AG04449 (cell line): ENCODE measurements at regions not wholly inside any gene's neighbourhood (a gene's known extent, or its start where the extent isn't known, plus 50 kb on each side); places are given as distances from the start of the nearest gene placed in this dataset.

ENCODE experiments used
- CTCF ChIA-PET: fragments of 350-600 bp; formaldehyde crosslinking; extraction: SDS; loops from one replicate; lab custom pipeline; 2021; ENCODE audit warnings: antibody characterized with exemption; lab: Yijun Ruan, JAX
- POLR2A ChIA-PET: fragments of 400-600, 350-600 bp; formaldehyde crosslinking; extraction: SDS; loops from one replicate; lab custom pipeline; 2020; ENCODE audit warnings: antibody characterized with exemption, inconsistent platforms; lab: Yijun Ruan, JAX
- DNase-seq: peaks from one replicate; pipeline ENCODE4 v3.0.0-alpha.2; 2010; ENCODE audit warnings: low read depth, low spot score
- H3K4me3 ChIP-seq: 2 replicates; pipeline ENCODE4 v1.5.1; 2011; ENCODE audit warnings: low read depth, mild to moderate bottlenecking, control low read depth, low read length
- CTCF ChIP-seq: IDR thresholded peaks from one replicate; pipeline ENCODE4 v1.5.1; 2011; ENCODE audit warnings: mild to moderate bottlenecking, moderate library complexity, low read length, control low read depth, inconsistent platforms; ENCODE audit not compliant: insufficient read depth; ENCODE audit errors: missing control alignments

GRCh38 chr9:134225816-134226215 lies 61.5 kb upstream of the RNU6ATAC start:
- ChIA-PET POLR2A (interaction anchor here (0.9 to 1.5 kb wide), 2 partner anchors 10 to 102 kb away, joined by 3 read pairs; no protein-coding TSS in a partner anchor), CTCF (no interaction called here)
- no peak for DNase-seq
- no peak for TF ChIP-seq CTCF
- H3K4me3 ChIP-seq: no peak overlapping the region

GRCh38 chr9:134226221-134226930 lies 62.0 kb upstream of the RNU6ATAC start:
- TF ChIP-seq CTCF: no peak
- ChIA-PET POLR2A (interaction anchor here (0.9 to 1.5 kb wide), 2 partner anchors 10 to 102 kb away, joined by 3 read pairs; no protein-coding TSS in a partner anchor), CTCF (no interaction called here)
- no peak overlapping the region for H3K4me3 ChIP-seq
- DNase-seq: peak; percentile 26

GRCh38 chr9:134227451-134228411 lies 63.4 kb upstream of the RNU6ATAC start:
- ChIA-PET POLR2A (no interaction called here), CTCF (no interaction called here)

GRCh38 chr9:134228649-134229048 lies 64.3 kb upstream of the RNU6ATAC start:
- ChIA-PET CTCF (no interaction called here), POLR2A (no interaction called here)
- DNase-seq: no peak
- TF ChIP-seq CTCF: no peak
- H3K4me3 ChIP-seq: no peak overlapping the region

More at GRCh38 chr9:134227451-134228411, 63.4 kb upstream of the RNU6ATAC start:
- no peak overlapping the region for H3K4me3 ChIP-seq
- no peak for TF ChIP-seq CTCF
- DNase-seq: no peak

- no peak for TF ChIP-seq CTCF
- POLR2A ChIA-PET: no interaction called here
- no peak overlapping the region for H3K4me3 ChIP-seq
- CTCF ChIA-PET: no interaction called here
- DNase-seq: no peak
These were observed 65.2 kb upstream of the RNU6ATAC start for GRCh38 chr9:134229466-134230091.
